ENCODE measurements at regions not wholly inside any gene's neighbourhood (a gene's known extent, or its start where the extent isn't known, plus 50 kb on each side); places are given as distances from the start of the nearest gene placed in this dataset.

GRCh38 chr5:44187973-44188372 is 201.2 kb downstream of the FGF10 start:
- no peak for TF ChIP-seq CTCF (IDR thresholded peaks at IDR 0.05 in 8 of 11, conservative IDR thresholded peaks at IDR 0.05 in 3 of 11)
- no peak for TF ChIP-seq POLR2A (IDR thresholded peaks at IDR 0.05)
- TF ChIP-seq POLR2AphosphoS5 (IDR thresholded peaks at IDR 0.05): no peak

Measured in spleen (tissue), 7 donors.